Erythroblast (primary cell): ENCODE measurements at regions not wholly inside any gene's neighbourhood (a gene's known extent, or its start where the extent isn't known, plus 50 kb on each side); places are given as distances from the start of the nearest gene placed in this dataset.

Experiments
- GATA1 ChIP-seq: IDR thresholded peaks from 2 replicates; pipeline ENCODE4 v1.6.1; 2011; ENCODE audit warnings: low read depth, mild to moderate bottlenecking, control low read depth, low read length, moderate library complexity
- POLR2A ChIP-seq: IDR thresholded peaks from 2 replicates; pipeline ENCODE4 v1.6.1; 2011; ENCODE audit warnings: mild to moderate bottlenecking, low read length

- TF ChIP-seq POLR2A (no peak), GATA1 (no peak)
Observed at GRCh38 chr12:67039995-67040860, 228.9 kb upstream of the CAND1 start.
